Activated naive CD4-positive, alpha-beta T cell treated with anti-CD3 and anti-CD28 coated beads, Interleukin-2, amount 10 ng/mL, durations not matched to agents 7 days and 5 days (primary cell): ENCODE measurements at regions not wholly inside any gene's neighbourhood (a gene's known extent, or its start where the extent isn't known, plus 50 kb on each side); places are given as distances from the start of the nearest gene placed in this dataset.
A peak's percentile ranks its signal among the peaks of the same experiment; 100 is the strongest.

Source experiments
- CTCF ChIA-PET: fragments of 350-600 bp; sonication (Branson Sonifier 250); formaldehyde crosslinking; loops from one replicate; lab custom pipeline; 2021; ENCODE audit warnings: antibody characterized with exemption; lab: Charles Lee
- DNase-seq: peaks from one replicate; pipeline ENCODE4 v3.0.0-alpha.2; 2020
- H3K27ac Mint-ChIP-seq: one replicate; pipeline ENCODE4 v1.8.0; 2021; ENCODE audit warnings: mild to moderate bottlenecking, moderate library complexity, mixed read lengths
- H3K27me3 Mint-ChIP-seq: one replicate; pipeline ENCODE4 v1.8.0; 2021; ENCODE audit warnings: mild to moderate bottlenecking, mixed read lengths
- H3K36me3 Mint-ChIP-seq: one replicate; pipeline ENCODE4 v1.8.0; 2021; ENCODE audit warnings: mixed read lengths
- H3K4me1 Mint-ChIP-seq: one replicate; pipeline ENCODE4 v1.8.0; 2021; ENCODE audit warnings: mixed read lengths
- H3K4me3 Mint-ChIP-seq: one replicate; pipeline ENCODE4 v1.8.0; 2021; ENCODE audit warnings: mild to moderate bottlenecking, moderate library complexity, mixed read lengths
- H3K9me3 Mint-ChIP-seq: one replicate; pipeline ENCODE4 v1.8.0; 2021; ENCODE audit warnings: mixed read lengths

- no peaks in the 10 kb centered on the region for H3K36me3 Mint-ChIP-seq
- no peak overlapping the region for H3K27ac Mint-ChIP-seq
- no peaks in the 10 kb centered on the region for H3K4me1 Mint-ChIP-seq
- H3K9me3 Mint-ChIP-seq, result no peaks in the 10 kb centered on the region
- no peak overlapping the region for H3K4me3 Mint-ChIP-seq
- DNase-seq, result no peak
- CTCF ChIA-PET, result no interaction called here
- H3K27me3 Mint-ChIP-seq, result no peaks in the 10 kb centered on the region
Observed at GRCh38 chr22:48548391-48548790, 1279.3 kb downstream of the BRD1 start.

DNA sequence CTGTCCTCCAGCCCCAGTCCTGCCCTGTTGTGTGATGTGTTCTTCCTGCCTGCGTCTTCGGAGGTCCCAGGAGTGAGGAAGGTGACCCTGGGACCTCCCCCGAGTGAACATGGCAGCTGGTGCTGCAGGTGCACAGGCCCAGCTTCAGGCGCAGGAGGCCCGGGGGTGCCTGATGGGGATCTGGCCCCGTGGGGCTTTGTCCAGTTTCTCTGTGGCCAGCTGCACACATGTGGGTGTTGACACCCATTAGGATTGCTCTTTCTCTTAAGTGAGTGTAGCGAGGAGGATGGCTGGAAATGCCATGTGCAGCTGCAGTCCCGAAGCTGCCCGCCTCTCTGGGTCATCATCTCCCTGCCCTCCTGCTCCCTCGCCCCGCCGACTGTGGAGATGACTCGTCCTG lies 1279.7 kb downstream of the BRD1 start:
- Mint-ChIP-seq H3K27ac (no peak overlapping the region), H3K36me3 (no peaks in the 10 kb centered on the region), H3K9me3 (no peaks in the 10 kb centered on the region), H3K4me1 (no peaks in the 10 kb centered on the region), H3K27me3 (no peaks in the 10 kb centered on the region), H3K4me3 (no peak overlapping the region)
- DNase-seq, result no peak
- CTCF ChIA-PET, result no interaction called here

DNA sequence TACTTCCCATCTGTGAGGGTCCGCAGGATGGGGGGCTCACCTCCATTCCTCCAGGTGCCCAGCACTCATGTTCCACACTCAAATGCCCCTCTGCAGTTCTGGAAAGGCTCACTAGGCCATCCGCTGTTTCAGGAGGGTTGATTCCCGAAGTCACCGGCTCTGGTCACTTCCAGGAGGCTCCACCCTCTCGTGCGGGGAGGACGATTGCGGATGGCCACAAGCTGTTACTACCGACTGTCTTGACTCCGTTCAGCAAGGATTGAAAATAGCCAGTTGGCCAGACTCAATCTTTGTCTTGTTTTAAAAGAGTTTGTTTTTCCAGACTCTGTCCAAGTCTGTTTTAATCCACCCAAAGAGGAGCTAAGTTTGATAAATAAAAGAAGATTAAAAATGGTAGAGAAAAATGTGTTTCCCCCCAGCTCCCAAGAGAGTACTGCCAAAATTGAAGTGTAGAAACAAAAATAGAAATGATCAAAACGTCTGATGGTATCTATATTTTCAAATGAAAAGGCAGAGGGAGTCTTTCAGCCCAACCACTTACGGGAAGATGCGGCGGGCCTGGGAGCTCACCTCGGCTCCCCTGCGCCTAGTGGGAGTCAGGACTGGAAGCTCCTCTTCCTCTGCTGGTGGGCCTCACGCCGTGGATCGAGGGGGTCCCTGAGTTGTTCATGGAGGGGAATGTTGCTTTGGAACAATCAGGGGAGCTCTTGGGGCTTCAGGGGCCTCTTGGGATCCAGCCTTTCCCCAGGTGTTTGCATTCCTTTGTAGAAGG lies 1280.8 kb downstream of the BRD1 start:
- H3K27me3 Mint-ChIP-seq, result no peaks in the 10 kb centered on the region
- no peaks in the 10 kb centered on the region for H3K36me3 Mint-ChIP-seq
- H3K27ac Mint-ChIP-seq, result no peak overlapping the region
- no peak for DNase-seq
- no peaks in the 10 kb centered on the region for H3K4me1 Mint-ChIP-seq
- peaks cover 7% of the 10 kb centered on the region for H3K9me3 Mint-ChIP-seq
- H3K4me3 Mint-ChIP-seq, result no peak overlapping the region
- CTCF ChIA-PET, result no interaction called here

- no peak for DNase-seq
- H3K4me1 Mint-ChIP-seq, result no peaks in the 10 kb centered on the region
- no peaks in the 10 kb centered on the region for H3K36me3 Mint-ChIP-seq
- peak overlapping the region; percentile 52 for H3K27ac Mint-ChIP-seq
- no peak overlapping the region for H3K4me3 Mint-ChIP-seq
- no peaks in the 10 kb centered on the region for H3K27me3 Mint-ChIP-seq
- CTCF ChIA-PET, result no interaction called here
- peaks cover 7% of the 10 kb centered on the region for H3K9me3 Mint-ChIP-seq
Observed at GRCh38 chr22:48545987-48546386, 1281.7 kb downstream of the BRD1 start.

DNA sequence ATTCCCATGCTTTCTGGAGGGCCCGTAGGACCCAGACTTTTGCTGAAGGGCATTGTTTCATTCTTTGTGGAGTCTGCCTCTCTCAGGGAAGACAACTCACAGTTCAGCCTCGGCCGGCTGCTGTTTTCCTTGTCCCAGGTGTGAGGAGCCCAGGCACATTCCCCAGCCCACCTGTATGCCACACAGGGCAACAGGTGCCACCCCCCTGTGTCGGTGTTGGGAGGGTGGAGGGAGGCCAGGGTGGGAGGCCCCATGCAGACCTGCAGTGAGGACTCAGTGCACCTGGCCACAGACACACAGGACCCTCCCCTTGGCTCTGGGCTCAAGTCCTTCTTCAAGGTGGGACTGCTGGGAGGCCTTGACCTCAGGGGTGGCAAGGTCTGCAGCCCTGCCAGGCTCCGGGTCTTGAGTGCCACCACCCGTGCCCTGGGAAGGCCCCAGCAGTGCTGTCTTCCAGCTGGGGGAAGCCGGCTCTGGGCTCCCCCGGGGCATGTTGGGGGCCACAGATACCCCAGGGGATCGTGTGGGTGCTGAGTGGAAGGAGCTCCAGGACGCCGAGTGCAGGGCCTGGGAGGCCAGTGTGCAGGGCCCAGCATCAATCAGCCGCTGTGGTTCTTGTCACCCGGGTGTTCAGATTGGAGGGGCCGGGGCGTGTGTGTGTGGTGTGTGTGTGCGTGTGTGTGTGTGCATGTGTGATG lies 1286.1 kb downstream of the BRD1 start:
- H3K27me3 Mint-ChIP-seq, result no peaks in the 10 kb centered on the region
- no peaks in the 10 kb centered on the region for H3K4me1 Mint-ChIP-seq
- no peak overlapping the region for H3K27ac Mint-ChIP-seq
- CTCF ChIA-PET, result no interaction called here
- DNase-seq, result no peak
- peaks cover 7% of the 10 kb centered on the region for H3K9me3 Mint-ChIP-seq
- no peaks in the 10 kb centered on the region for H3K36me3 Mint-ChIP-seq
- H3K4me3 Mint-ChIP-seq, result no peak overlapping the region

DNA sequence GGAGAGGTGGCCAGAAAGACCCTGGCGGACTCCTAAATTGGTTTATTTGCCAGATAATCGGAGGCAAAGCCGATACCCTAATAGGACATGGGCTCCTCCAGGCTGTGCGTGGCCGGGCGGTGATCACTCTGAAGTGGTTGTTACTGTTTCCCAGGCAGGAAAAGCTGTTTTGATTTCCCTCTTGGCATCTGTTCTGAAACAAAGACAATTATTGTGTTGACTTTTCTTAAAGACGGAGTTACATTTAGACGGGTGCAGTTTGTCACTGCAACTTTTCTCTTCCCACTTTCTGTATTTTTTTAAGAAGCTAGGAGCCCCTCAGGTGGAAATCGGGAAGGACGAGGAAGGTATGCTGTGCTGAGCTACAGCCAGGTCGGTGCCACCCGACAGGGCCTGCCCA lies 1288.4 kb downstream of the BRD1 start:
- DNase-seq, result no peak
- H3K4me1 Mint-ChIP-seq, result no peaks in the 10 kb centered on the region
- peaks cover 7% of the 10 kb centered on the region for H3K9me3 Mint-ChIP-seq
- no peak overlapping the region for H3K27ac Mint-ChIP-seq
- H3K27me3 Mint-ChIP-seq, result no peaks in the 10 kb centered on the region
- no peaks in the 10 kb centered on the region for H3K36me3 Mint-ChIP-seq
- H3K4me3 Mint-ChIP-seq, result no peak overlapping the region
- CTCF ChIA-PET, result no interaction called here

GRCh38 chr22:48538291-48538820 lies 1289.3 kb downstream of the BRD1 start:
- H3K4me1 Mint-ChIP-seq, result no peaks in the 10 kb centered on the region
- H3K27me3 Mint-ChIP-seq, result no peaks in the 10 kb centered on the region
- H3K9me3 Mint-ChIP-seq, result peaks cover 7% of the 10 kb centered on the region
- DNase-seq, result no peak
- CTCF ChIA-PET, result no interaction called here
- H3K27ac Mint-ChIP-seq, result no peak overlapping the region
- no peaks in the 10 kb centered on the region for H3K36me3 Mint-ChIP-seq
- H3K4me3 Mint-ChIP-seq, result no peak overlapping the region

GRCh38 chr22:48537343-48537680 lies 1290.4 kb downstream of the BRD1 start:
- Mint-ChIP-seq H3K4me1 (no peaks in the 10 kb centered on the region), H3K36me3 (no peaks in the 10 kb centered on the region), H3K9me3 (peaks cover 4% of the 10 kb centered on the region), H3K27ac (no peak overlapping the region), H3K4me3 (no peak overlapping the region), H3K27me3 (no peaks in the 10 kb centered on the region)
- CTCF ChIA-PET, result no interaction called here
- DNase-seq, result no peak

GRCh38 chr22:48536541-48537342 lies 1290.9 kb downstream of the BRD1 start:
- Mint-ChIP-seq H3K9me3 (no peaks in the 10 kb centered on the region), H3K4me3 (no peak overlapping the region), H3K36me3 (no peaks in the 10 kb centered on the region), H3K27ac (no peak overlapping the region), H3K4me1 (no peaks in the 10 kb centered on the region), H3K27me3 (no peaks in the 10 kb centered on the region)
- CTCF ChIA-PET, result no interaction called here
- no peak for DNase-seq

DNA sequence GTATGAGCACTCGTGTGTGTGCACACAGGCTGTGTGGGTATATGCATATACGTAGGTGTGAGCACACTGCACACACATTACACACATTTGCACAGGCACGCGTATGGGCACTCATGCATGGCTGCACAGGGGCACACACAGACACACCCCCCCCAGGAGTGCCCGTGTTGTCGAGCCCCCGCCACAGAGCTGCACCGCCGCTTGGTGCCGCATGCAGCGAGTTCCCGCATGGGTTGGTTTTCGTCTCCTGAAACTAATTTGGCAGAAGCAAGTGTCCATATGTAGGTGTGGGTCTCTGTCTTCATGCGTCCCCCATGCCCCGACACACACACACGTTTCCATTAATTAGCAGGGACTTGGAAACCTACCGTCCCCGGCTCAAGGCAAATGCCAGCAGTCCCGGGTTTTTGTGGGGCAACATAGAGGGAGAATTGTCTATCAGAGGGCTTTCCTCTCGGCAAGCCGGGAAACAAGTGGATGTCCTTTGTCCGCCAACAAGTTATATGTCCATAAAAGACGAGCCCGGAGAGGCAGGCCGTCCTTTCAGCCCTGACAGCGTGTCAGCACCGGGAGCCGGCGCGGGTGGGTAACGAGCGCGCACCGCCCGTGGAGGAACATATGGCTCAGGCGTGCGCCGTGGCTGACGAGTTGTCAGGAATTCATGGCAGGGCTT lies 1291.7 kb downstream of the BRD1 start:
- H3K36me3 Mint-ChIP-seq, result no peaks in the 10 kb centered on the region
- CTCF ChIA-PET, result no interaction called here
- no peaks in the 10 kb centered on the region for H3K9me3 Mint-ChIP-seq
- H3K27me3 Mint-ChIP-seq, result no peaks in the 10 kb centered on the region
- no peak for DNase-seq
- no peak overlapping the region for H3K4me3 Mint-ChIP-seq
- H3K27ac Mint-ChIP-seq, result no peak overlapping the region
- no peaks in the 10 kb centered on the region for H3K4me1 Mint-ChIP-seq

DNA sequence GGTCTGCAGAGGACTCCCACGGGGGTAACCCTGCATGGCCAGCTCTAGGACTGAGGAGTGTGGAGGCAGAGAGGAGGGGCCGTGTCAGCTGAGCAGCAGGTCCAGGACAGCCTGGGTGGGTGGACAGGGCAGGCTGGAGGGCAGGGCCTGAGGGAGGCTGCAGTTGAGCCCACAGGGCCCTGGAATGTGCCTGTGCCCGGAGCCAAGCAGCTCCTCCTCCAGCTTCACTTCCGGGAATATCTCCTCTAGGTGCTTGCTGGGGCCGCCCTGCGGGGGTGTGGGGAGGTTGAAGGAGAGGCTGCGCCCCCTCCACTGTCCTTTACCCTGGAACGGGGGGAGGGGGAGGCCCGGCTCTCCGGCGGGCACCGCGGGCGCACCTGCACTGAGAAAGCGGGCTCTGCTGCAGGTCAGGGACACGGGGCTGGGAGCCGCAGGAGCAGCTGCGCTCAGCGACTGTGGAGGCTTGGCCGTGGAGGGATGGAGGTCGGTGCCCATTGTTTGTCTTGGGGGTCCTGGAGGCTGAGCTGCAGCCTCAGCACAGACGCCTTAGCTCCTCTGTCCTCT lies 1293.2 kb downstream of the BRD1 start:
- Mint-ChIP-seq H3K27me3 (no peaks in the 10 kb centered on the region), H3K9me3 (no peaks in the 10 kb centered on the region), H3K36me3 (no peaks in the 10 kb centered on the region), H3K4me1 (no peaks in the 10 kb centered on the region), H3K4me3 (no peak overlapping the region), H3K27ac (no peak overlapping the region)
- CTCF ChIA-PET, result no interaction called here
- DNase-seq, result no peak

DNA sequence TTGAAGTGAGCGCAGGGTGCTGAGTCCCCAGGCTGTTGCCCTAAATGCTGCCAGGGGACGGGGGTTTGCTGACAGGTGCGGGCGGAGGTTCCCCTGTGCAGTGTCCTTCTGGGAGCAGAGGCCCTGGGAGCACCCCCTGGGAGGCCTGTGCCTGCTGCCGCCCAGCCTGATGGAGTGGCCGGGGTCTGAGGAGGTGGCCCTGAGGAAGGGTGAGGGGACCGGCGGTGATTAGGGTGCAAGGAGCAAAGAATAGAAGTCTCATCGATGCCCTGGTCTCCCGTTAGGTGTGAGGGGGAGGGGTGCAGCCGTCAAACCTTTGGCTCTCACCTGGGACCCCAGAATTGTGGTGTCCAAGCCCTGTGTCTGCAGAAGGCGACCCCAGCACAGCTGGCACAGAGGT lies 1294.7 kb downstream of the BRD1 start:
- H3K27me3 Mint-ChIP-seq, result no peaks in the 10 kb centered on the region
- CTCF ChIA-PET, result no interaction called here
- DNase-seq, result no peak
- H3K4me1 Mint-ChIP-seq, result no peaks in the 10 kb centered on the region
- H3K27ac Mint-ChIP-seq, result no peak overlapping the region
- no peak overlapping the region for H3K4me3 Mint-ChIP-seq
- H3K36me3 Mint-ChIP-seq, result no peaks in the 10 kb centered on the region
- H3K9me3 Mint-ChIP-seq, result no peaks in the 10 kb centered on the region

DNA sequence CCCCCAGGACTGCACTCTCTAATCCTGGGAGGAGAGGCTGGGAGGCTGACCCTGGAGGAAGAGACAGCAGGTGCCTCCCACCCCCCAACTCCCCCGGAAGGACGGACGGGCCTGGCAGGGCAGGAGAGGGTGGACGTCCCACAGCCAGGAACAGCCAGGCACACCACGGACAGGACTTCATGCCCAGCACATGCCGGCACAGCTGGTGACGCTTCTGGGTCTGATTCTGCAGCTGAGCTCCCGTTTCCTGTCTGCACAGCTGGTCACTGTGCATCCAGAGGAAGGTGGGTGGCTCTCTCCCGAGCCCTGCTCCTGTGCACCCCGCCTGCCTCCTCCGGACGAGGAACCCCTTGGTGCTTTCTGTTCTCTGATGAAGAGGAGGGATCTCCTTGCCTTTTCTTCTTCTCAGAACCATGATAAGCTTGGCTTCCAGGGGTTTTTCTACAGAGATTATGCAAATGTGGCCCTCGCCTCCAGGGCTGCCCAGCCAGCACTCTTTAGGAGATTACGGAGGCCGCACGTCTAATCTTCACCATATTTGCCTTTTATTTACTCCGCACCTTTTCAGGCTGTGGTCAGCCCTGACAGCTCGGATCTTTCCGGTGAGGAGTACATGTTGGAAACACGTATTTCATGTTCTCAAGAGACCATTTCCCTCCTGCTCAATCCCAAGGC lies 1295.8 kb downstream of the BRD1 start:
- no peak overlapping the region for H3K4me3 Mint-ChIP-seq
- no peak overlapping the region for H3K27ac Mint-ChIP-seq
- H3K36me3 Mint-ChIP-seq, result no peaks in the 10 kb centered on the region
- DNase-seq, result no peak
- no peaks in the 10 kb centered on the region for H3K9me3 Mint-ChIP-seq
- no peaks in the 10 kb centered on the region for H3K4me1 Mint-ChIP-seq
- no peaks in the 10 kb centered on the region for H3K27me3 Mint-ChIP-seq
- CTCF ChIA-PET, result no interaction called here
